ENCODE measurements at regions not wholly inside any gene's neighbourhood (a gene's known extent, or its start where the extent isn't known, plus 50 kb on each side); places are given as distances from the start of the nearest gene placed in this dataset.

- TF ChIP-seq CTCF (IDR thresholded peaks at IDR 0.05) (no peak), EZH2phosphoT487 (IDR thresholded peaks at IDR 0.05) (no peak)
Observed at GRCh38 chr2:118254116-118254515, 165.8 kb downstream of the INSIG2 start.

Data from neural progenitor cell (in vitro differentiated cells).